ENCODE measurements at regions not wholly inside any gene's neighbourhood (a gene's known extent, or its start where the extent isn't known, plus 50 kb on each side); places are given as distances from the start of the nearest gene placed in this dataset.
"Not testable (repeated sequence)": the region's sequence is repeated elsewhere in the genome, so short reads cannot be mapped to it uniquely, and the experiment has no call there.

- Mint-ChIP-seq H3K4me3 (no peak overlapping the region), H3K36me3 (no peaks in the 10 kb centered on the region), H3K27ac (no peak overlapping the region), H3K27me3 (no peaks in the 10 kb centered on the region), H3K9me3 (peaks cover 4% of the 10 kb centered on the region), H3K4me1 (no peaks in the 10 kb centered on the region)
Observed at GRCh38 chr4:31259119-31259518, 539.0 kb downstream of the PCDH7 start.

GRCh38 chr4:31261632-31262031 is 541.5 kb downstream of the PCDH7 start:
- no peaks in the 10 kb centered on the region for H3K36me3 Mint-ChIP-seq

GRCh38 chr4:31266094-31266493 is 545.9 kb downstream of the PCDH7 start:
- H3K27ac Mint-ChIP-seq, H3K9me3 Mint-ChIP-seq, H3K36me3 Mint-ChIP-seq, H3K27me3 Mint-ChIP-seq, H3K4me3 Mint-ChIP-seq, H3K4me1 Mint-ChIP-seq: not testable (repeated sequence)

More at GRCh38 chr4:31261632-31262031, 541.5 kb downstream of the PCDH7 start:
- Mint-ChIP-seq H3K9me3 (peaks cover 5% of the 10 kb centered on the region), H3K4me1 (no peaks in the 10 kb centered on the region), H3K27ac (no peak overlapping the region), H3K4me3 (no peak overlapping the region), H3K27me3 (no peaks in the 10 kb centered on the region)

DNA sequence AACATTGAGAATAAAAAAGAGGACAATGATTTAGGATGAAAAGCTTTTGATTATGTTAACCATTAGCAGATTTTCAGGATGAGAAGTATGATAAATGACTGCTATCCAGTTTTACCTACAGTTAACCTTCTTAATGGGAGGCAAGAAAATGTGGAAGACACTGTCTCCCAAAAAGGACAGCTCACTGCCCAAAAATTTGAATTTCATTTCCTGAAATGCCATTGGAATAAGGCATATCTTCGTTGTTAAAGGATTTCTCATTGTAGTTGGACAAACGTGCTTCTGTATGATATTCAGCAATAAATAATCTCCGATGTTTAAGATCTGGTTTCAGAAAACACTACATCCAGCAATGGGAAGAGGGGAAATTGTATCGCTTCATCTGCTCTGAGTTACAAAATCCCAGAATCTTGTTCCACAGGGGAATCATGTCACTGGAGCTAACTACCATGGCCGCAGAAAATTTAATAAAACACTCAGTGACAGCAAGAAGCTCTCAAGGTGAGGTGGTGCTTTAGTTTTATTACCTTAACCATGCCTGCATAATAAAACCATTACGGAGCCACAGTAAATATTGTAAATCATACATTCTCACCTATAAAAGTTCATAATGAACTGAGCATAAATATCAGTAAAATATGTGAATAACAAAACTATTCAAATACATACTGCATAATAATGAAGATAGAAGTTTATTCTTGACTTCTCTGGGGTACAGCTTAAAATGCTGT is 552.3 kb downstream of the PCDH7 start:
- H3K9me3 Mint-ChIP-seq: no peaks in the 10 kb centered on the region
- no peak overlapping the region for H3K4me3 Mint-ChIP-seq
- H3K27me3 Mint-ChIP-seq: no peaks in the 10 kb centered on the region
- H3K27ac Mint-ChIP-seq: no peak overlapping the region
- H3K36me3 Mint-ChIP-seq: no peaks in the 10 kb centered on the region
- H3K4me1 Mint-ChIP-seq: no peaks in the 10 kb centered on the region

GRCh38 chr4:31275906-31276305 is 555.7 kb downstream of the PCDH7 start:
- Mint-ChIP-seq H3K36me3 (no peaks in the 10 kb centered on the region), H3K4me3 (no peak overlapping the region), H3K9me3 (no peaks in the 10 kb centered on the region), H3K4me1 (no peaks in the 10 kb centered on the region), H3K27me3 (no peaks in the 10 kb centered on the region), H3K27ac (no peak overlapping the region)

DNA sequence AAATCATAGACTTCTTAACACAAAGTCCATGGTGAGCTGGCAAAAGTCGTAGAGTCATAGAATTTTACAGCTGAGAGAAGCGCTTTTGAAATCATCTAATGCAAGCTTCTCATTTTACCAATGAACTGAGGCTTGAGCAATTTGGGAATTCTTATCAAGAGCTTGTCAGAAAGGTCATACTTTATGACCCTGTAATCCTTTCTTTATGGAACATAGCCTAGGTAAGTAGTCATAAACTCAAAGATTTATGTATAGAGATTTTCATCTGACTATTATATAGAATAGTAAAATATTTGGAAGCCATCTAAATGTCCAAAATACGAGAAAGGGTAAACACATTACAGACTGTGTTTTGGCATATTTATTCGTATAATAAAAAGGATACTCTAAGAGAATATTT is 563.5 kb downstream of the PCDH7 start:
- H3K4me3 Mint-ChIP-seq: no peak overlapping the region
- H3K36me3 Mint-ChIP-seq: no peaks in the 10 kb centered on the region
- no peaks in the 10 kb centered on the region for H3K27me3 Mint-ChIP-seq
- no peak overlapping the region for H3K27ac Mint-ChIP-seq
- peaks cover 8% of the 10 kb centered on the region for H3K9me3 Mint-ChIP-seq
- H3K4me1 Mint-ChIP-seq: no peaks in the 10 kb centered on the region

DNA sequence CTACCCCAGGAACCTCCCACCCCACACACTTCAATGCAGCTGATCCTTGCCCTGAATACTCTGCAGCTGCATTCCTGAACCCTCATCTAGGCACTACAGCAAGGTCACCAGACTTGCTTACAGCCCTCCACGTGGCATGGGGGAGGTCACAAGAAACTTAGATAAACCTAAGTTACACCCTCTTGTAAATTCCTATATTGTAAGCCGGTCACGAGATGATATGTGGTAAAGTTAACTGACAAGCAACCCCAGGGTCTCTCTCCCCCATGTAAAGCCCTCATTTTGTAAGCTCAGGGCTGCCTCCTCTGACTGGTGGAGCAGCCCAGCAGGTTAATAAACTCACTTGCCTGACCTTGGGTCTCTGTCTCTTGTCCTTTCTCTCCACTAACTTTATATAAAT is 570.7 kb downstream of the PCDH7 start:
- no peaks in the 10 kb centered on the region for H3K27me3 Mint-ChIP-seq
- peaks cover 10% of the 10 kb centered on the region for H3K9me3 Mint-ChIP-seq
- H3K4me1 Mint-ChIP-seq: no peaks in the 10 kb centered on the region
- H3K4me3 Mint-ChIP-seq: no peak overlapping the region
- no peaks in the 10 kb centered on the region for H3K36me3 Mint-ChIP-seq
- H3K27ac Mint-ChIP-seq: no peak overlapping the region

- Mint-ChIP-seq H3K4me3 (no peak overlapping the region), H3K27ac (no peak overlapping the region), H3K9me3 (peaks cover 10% of the 10 kb centered on the region), H3K27me3 (no peaks in the 10 kb centered on the region), H3K36me3 (no peaks in the 10 kb centered on the region), H3K4me1 (no peaks in the 10 kb centered on the region)
Observed at GRCh38 chr4:31291238-31291637, 571.1 kb downstream of the PCDH7 start.

DNA sequence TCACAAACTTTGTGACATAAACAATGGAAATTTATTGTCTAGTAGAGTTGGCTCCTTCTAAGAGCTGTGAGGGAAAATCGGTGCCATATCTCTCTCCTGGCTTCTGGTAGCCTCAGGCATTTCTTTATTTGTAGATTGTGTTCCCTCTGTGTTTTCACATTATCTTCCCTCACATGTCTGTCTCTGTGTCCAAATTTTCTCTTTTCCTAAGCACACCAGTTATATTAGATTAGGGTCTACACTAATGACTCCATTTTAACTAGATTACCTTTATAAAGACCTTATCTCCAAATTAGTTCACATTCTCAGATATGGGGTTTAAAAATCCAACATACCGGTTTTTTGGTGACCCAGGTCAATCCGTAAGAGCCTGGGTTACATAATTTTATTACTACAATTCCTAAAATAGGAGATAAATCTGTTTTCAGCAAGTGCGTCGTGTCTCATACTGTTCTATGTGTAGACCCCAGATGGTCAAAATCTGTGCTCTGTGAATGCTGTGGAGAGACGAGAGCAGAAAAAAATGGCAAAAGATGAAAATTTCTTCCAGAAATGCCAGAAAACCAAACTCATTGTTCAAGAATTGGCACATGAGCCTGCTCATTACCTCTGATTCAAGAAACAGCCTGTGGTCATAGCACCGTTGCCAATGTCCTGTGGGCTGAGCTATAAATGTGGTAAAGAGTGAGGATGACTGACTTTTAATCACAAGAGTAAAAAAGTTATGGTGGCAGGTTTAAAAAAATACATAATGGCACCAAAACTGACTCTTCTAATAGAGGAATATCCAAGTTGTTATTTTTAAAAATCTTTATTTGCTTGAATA is 574.7 kb downstream of the PCDH7 start:
- no peaks in the 10 kb centered on the region for H3K27me3 Mint-ChIP-seq
- H3K4me1 Mint-ChIP-seq: no peaks in the 10 kb centered on the region
- no peaks in the 10 kb centered on the region for H3K36me3 Mint-ChIP-seq
- H3K4me3 Mint-ChIP-seq: no peak overlapping the region
- no peak overlapping the region for H3K27ac Mint-ChIP-seq
- H3K9me3 Mint-ChIP-seq: peaks cover 10% of the 10 kb centered on the region

DNA sequence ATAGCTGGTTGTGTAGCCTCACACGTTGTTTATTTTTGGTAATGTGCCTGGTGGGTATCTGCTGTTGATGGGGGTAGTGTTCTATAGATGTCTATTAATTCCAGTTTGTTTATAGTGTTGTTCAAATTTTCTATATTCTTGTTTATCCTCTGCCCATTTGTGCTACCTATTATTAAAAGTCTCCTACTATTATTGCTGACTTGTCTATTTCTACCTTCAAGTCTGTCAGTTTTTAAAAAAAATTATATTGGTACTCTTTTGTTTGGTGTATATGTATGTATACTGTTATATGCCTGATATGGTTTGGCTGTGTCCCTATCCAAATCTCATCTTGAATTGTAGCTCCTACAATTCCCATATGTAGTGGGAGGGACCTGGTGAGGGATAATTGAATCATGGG is 578.6 kb downstream of the PCDH7 start:
- Mint-ChIP-seq H3K4me1 (no peaks in the 10 kb centered on the region), H3K27me3 (no peaks in the 10 kb centered on the region), H3K9me3 (peaks cover 7% of the 10 kb centered on the region), H3K27ac (no peak overlapping the region), H3K4me3 (no peak overlapping the region), H3K36me3 (no peaks in the 10 kb centered on the region)

DNA sequence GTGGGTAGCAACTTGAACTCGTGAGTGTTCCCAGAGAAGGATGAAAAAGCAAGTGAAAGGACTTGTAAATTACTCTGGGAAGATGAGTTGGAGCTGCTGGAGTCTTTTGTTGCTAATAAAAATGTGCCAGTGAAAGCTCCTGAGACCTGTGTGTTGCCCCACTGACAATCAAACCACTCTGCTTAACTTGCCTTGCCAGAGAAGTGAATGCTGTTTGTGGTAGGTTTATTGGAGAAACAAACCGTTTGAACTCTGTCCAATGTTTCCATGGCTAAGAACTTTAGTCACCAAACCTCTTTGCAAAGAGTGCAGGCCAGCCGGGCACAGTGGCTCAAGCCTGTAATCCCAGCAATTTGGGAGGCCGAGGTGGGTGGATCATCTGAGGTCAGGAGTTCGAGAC is 586.9 kb downstream of the PCDH7 start:
- H3K4me1 Mint-ChIP-seq: no peaks in the 10 kb centered on the region
- no peaks in the 10 kb centered on the region for H3K27me3 Mint-ChIP-seq
- H3K27ac Mint-ChIP-seq: no peak overlapping the region
- no peaks in the 10 kb centered on the region for H3K36me3 Mint-ChIP-seq
- H3K9me3 Mint-ChIP-seq: no peaks in the 10 kb centered on the region
- no peak overlapping the region for H3K4me3 Mint-ChIP-seq

GRCh38 chr4:31324814-31325213 is 604.6 kb downstream of the PCDH7 start:
- no peaks in the 10 kb centered on the region for H3K4me1 Mint-ChIP-seq
- H3K36me3 Mint-ChIP-seq: no peaks in the 10 kb centered on the region
- no peak overlapping the region for H3K4me3 Mint-ChIP-seq
- H3K9me3 Mint-ChIP-seq: peaks cover 6% of the 10 kb centered on the region
- H3K27me3 Mint-ChIP-seq: no peaks in the 10 kb centered on the region
- H3K27ac Mint-ChIP-seq: no peak overlapping the region

GRCh38 chr4:31325300-31325699 is 605.1 kb downstream of the PCDH7 start:
- H3K27me3 Mint-ChIP-seq: no peaks in the 10 kb centered on the region
- H3K4me3 Mint-ChIP-seq: no peak overlapping the region
- H3K27ac Mint-ChIP-seq: no peak overlapping the region
- H3K36me3 Mint-ChIP-seq: no peaks in the 10 kb centered on the region
- no peaks in the 10 kb centered on the region for H3K4me1 Mint-ChIP-seq
- peaks cover 5% of the 10 kb centered on the region for H3K9me3 Mint-ChIP-seq

DNA sequence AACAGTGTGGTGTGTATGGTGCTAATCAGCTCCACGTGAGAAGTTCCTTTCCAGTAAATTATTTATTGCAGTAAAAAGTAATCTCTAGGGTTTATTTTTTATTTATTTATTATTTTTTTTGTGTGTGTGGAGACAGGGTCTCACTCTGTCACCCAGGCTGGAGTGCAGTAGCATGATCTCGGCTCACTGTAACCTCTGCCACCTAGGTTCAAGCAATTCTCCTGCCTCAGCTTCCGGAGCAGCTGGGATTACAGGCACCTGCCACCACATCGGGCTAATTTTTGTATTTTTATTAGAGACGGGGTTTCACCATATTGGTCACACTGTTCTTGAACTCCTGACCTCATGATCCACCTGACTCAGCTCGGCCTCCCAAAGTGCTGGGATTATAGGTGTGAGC is 606.9 kb downstream of the PCDH7 start:
- H3K4me3 Mint-ChIP-seq: no peak overlapping the region
- H3K36me3 Mint-ChIP-seq: no peaks in the 10 kb centered on the region
- H3K9me3 Mint-ChIP-seq: no peaks in the 10 kb centered on the region
- no peaks in the 10 kb centered on the region for H3K4me1 Mint-ChIP-seq
- no peaks in the 10 kb centered on the region for H3K27me3 Mint-ChIP-seq
- no peak overlapping the region for H3K27ac Mint-ChIP-seq

GRCh38 chr4:31328932-31329331 is 608.8 kb downstream of the PCDH7 start:
- Mint-ChIP-seq H3K36me3 (no peaks in the 10 kb centered on the region), H3K4me3 (no peak overlapping the region), H3K27ac (no peak overlapping the region), H3K27me3 (no peaks in the 10 kb centered on the region), H3K4me1 (no peaks in the 10 kb centered on the region), H3K9me3 (no peaks in the 10 kb centered on the region)

DNA sequence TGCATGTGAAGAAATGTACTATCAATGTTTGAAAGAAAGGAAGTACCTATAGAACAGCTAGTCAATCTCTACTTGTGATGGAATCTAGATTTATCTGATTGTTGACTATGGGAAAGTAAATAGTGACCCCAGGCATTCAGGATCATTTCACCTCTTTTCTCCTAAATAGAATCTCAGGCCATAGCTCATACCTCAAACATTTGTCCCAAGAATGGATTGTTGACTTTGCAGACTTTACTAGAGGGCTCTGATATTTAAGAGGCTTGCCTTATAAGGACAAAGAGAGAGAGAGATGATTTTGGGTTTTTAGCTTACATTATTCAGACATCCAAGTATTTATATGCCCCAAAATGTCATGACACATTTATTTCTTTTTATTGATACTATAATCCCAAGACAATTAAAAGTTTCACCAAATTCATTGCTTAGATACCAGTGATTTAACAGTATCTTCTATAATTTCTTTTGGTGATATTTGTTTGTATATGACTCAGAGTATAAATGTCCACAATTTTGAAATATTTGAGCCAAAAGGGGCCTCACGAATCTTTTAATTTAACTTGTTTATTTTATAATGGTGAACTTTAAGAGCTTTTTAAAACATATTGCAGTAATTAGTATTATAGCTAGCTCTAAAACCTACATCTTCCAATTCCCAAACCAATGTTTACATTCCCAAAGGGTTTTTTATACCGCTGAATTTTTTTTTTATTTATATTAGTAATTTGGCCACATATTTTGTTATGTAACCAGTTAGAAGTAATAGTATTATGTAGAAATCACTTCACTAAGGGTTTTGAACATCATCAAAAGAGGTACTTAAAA is 614.1 kb downstream of the PCDH7 start:
- H3K36me3 Mint-ChIP-seq: no peaks in the 10 kb centered on the region
- H3K4me3 Mint-ChIP-seq: no peak overlapping the region

More for the DNA sequence above, 614.1 kb downstream of the PCDH7 start:
- Mint-ChIP-seq H3K27me3 (no peaks in the 10 kb centered on the region), H3K4me1 (no peaks in the 10 kb centered on the region), H3K9me3 (no peaks in the 10 kb centered on the region), H3K27ac (no peak overlapping the region)

Data from activated naive CD4-positive, alpha-beta T cell treated with anti-CD3 and anti-CD28 coated beads, Interleukin-2, amount 50 U/mL, for 24 hours (primary cell).